H1 (cell line): ENCODE measurements at regions not wholly inside any gene's neighbourhood (a gene's known extent, or its start where the extent isn't known, plus 50 kb on each side); places are given as distances from the start of the nearest gene placed in this dataset.

ENCODE experiments used
- CTCF ChIA-PET: fragments of 300-600 bp; sonication (Branson Sonifier 250); formaldehyde crosslinking; loops from one replicate; lab custom pipeline; 2021; ENCODE audit not compliant: partially characterized antibody; lab: Charles Lee
- POLR2A ChIA-PET: fragments of 300-600 bp; sonication (Branson Sonifier 250); formaldehyde crosslinking; loops from one replicate; lab custom pipeline; 2021; ENCODE audit warnings: inconsistent platforms; ENCODE audit not compliant: partially characterized antibody; lab: Charles Lee
- DNase-seq, 2 experiments: peaks; one replicate each; pipeline versions ENCODE4 v3.0.0 to v3.0.0-alpha.2; 2010 to 2022; ENCODE audit warnings: low spot score in 2 of 2, low read depth in 1 of 2, mixed read lengths in 1 of 2
- FAIRE-seq: peaks from 2 replicates; lab custom pipeline; 2011; peaks lifted over from hg19 to GRCh38; lab: Jason Lieb, UNC
- H2AFZ ChIP-seq: 2 replicates; pipeline ENCODE4 v1.8.1; 2012; ENCODE audit warnings: low read length, inconsistent platforms
- H2AK5ac ChIP-seq: 2 replicates; pipeline ENCODE4 v1.6.1; 2013; ENCODE audit warnings: low read depth, low read length
- H2BK120ac ChIP-seq: replicated peaks from 2 replicates; pipeline ENCODE3; 2013; ENCODE audit warnings: low read depth, low read length, inconsistent platforms
- H2BK12ac ChIP-seq: 2 replicates; pipeline ENCODE4 v1.6.1; 2013; ENCODE audit warnings: low read depth, low read length
- H2BK15ac ChIP-seq: 2 replicates; pipeline ENCODE4 v1.6.1; 2013; ENCODE audit warnings: low read length
- H2BK20ac ChIP-seq: 2 replicates; pipeline ENCODE4 v1.6.1; 2013; ENCODE audit warnings: low read length
- H2BK5ac ChIP-seq: 2 replicates; pipeline ENCODE4 v1.6.1; 2013; ENCODE audit warnings: low read depth, low read length
- H3K14ac ChIP-seq: 2 replicates; pipeline ENCODE4 v1.6.1; 2013; ENCODE audit warnings: inconsistent platforms; ENCODE audit not compliant: insufficient read length
- H3K18ac ChIP-seq: 2 replicates; pipeline ENCODE4 v1.6.1; 2013; ENCODE audit warnings: low read length; ENCODE audit errors: extremely low read depth
- H3K23ac ChIP-seq: 2 replicates; pipeline ENCODE4 v1.6.1; 2013; ENCODE audit warnings: inconsistent platforms; ENCODE audit not compliant: insufficient read length
- H3K23me2 ChIP-seq: 2 replicates; pipeline ENCODE4 v1.6.1; 2013; ENCODE audit warnings: low read depth, low read length
- H3K27ac ChIP-seq: 2 replicates; pipeline ENCODE4 v1.6.1; 2011; ENCODE audit warnings: low read depth, low read length, inconsistent platforms
- H3K27me3 ChIP-seq, 4 experiments: replicated peaks in 1 of 4; 1 replicate in 1 of 4; 2 replicates in 3 of 4; pipeline versions ENCODE4 v1.6.1 to v1.8.1; 2011 to 2013; ENCODE audit warnings: low read length in 3 of 4, mild to moderate bottlenecking in 3 of 4, inconsistent platforms in 2 of 4, mixed read lengths in 2 of 4, moderate library complexity in 1 of 4; ENCODE audit not compliant: control insufficient read depth in 3 of 4, insufficient read depth in 3 of 4; ENCODE audit errors: extremely low read depth in 1 of 4
- H3K36me3 ChIP-seq, 4 experiments: 2 replicates each; pipeline versions ENCODE4 v1.6.1 to v1.8.1; 2011 to 2013; ENCODE audit warnings: mild to moderate bottlenecking in 4 of 4, low read length in 3 of 4, moderate library complexity in 2 of 4, control low read depth in 1 of 4, inconsistent platforms in 1 of 4; ENCODE audit not compliant: insufficient read depth in 4 of 4, control insufficient read depth in 2 of 4
- H3K4ac ChIP-seq: replicated peaks from 2 replicates; pipeline ENCODE3; 2013; ENCODE audit warnings: low read length, low read depth, mixed read lengths, inconsistent platforms; ENCODE audit not compliant: insufficient read length
- H3K4me1 ChIP-seq, 4 experiments: replicated peaks in 1 of 4; 1 replicate in 1 of 4; 2 replicates in 3 of 4; pipeline versions ENCODE4 v1.6.1 to v1.8.1; 2011 to 2013; ENCODE audit warnings: low read length in 3 of 4, inconsistent platforms in 2 of 4, mixed read lengths in 1 of 4; ENCODE audit not compliant: insufficient read depth in 4 of 4, control insufficient read depth in 3 of 4
- H3K4me2 ChIP-seq, 2 experiments: 2 replicates each; pipeline versions ENCODE4 v1.6.1 to v1.8.1; 2011 to 2013; ENCODE audit warnings: low read depth in 2 of 2, low read length in 2 of 2, control low read depth in 1 of 2, inconsistent platforms in 1 of 2, mild to moderate bottlenecking in 1 of 2; ENCODE audit not compliant: insufficient read depth in 1 of 2
- H3K4me3 ChIP-seq, 4 experiments: fragments of 200-600, 300-600 bp in 1 of 4; sonication (generic), shearing (Covaris generic), sonication (Bioruptor Twin) in 1 of 4; 2 replicates each; pipeline versions ENCODE4 v1.5.1 to v1.8.1; 2011 to 2016; ENCODE audit warnings: low read length in 4 of 4, low read depth in 3 of 4, control low read depth in 2 of 4, inconsistent platforms in 2 of 4, mild to moderate bottlenecking in 2 of 4, mixed read lengths in 1 of 4, moderate library complexity in 1 of 4; ENCODE audit not compliant: insufficient read depth in 2 of 4; ENCODE audit errors: extremely low read depth in 1 of 4
- H3K56ac ChIP-seq: replicated peaks from 2 replicates; pipeline ENCODE3; 2013; ENCODE audit warnings: low read depth, mild to moderate bottlenecking, mixed read lengths, low read length, inconsistent platforms; ENCODE audit not compliant: insufficient read length
- H3K79me1 ChIP-seq: 2 replicates; pipeline ENCODE4 v1.6.1; 2013; ENCODE audit warnings: low read depth, low read length, control low read depth
- H3K79me2 ChIP-seq, 2 experiments: 2 replicates each; pipeline versions ENCODE4 v1.6.1 to v1.8.1; 2012 to 2013; ENCODE audit warnings: low read length in 2 of 2, mild to moderate bottlenecking in 2 of 2, inconsistent platforms in 1 of 2; ENCODE audit not compliant: insufficient read depth in 2 of 2, control insufficient read depth in 1 of 2
- H3K9ac ChIP-seq, 4 experiments: replicated peaks in 1 of 4; 1 replicate in 1 of 4; 2 replicates in 3 of 4; pipeline versions ENCODE4 v1.6.1 to v1.8.1; 2011 to 2013; ENCODE audit warnings: low read depth in 3 of 4, low read length in 3 of 4, control low read depth in 2 of 4, mild to moderate bottlenecking in 2 of 4, moderate library complexity in 2 of 4, inconsistent platforms in 1 of 4; ENCODE audit errors: extremely low read depth in 1 of 4
- H3K9me3 ChIP-seq, 2 experiments: 2 replicates each; pipeline versions ENCODE4 v1.6.1 to v1.8.1; 2012 to 2013; ENCODE audit warnings: mild to moderate bottlenecking in 2 of 2, moderate library complexity in 2 of 2, control low read depth in 1 of 2, inconsistent platforms in 1 of 2, low read depth in 1 of 2, low read length in 1 of 2, mixed read lengths in 1 of 2; ENCODE audit not compliant: insufficient read depth in 2 of 2
- H4K20me1 ChIP-seq, 2 experiments: replicated peaks in 1 of 2; 2 replicates each; pipeline versions ENCODE3 to v1.8.1; 2011 to 2013; ENCODE audit warnings: inconsistent platforms in 2 of 2, low read length in 2 of 2, mild to moderate bottlenecking in 1 of 2; ENCODE audit not compliant: insufficient read depth in 2 of 2, control insufficient read depth in 1 of 2
- H4K5ac ChIP-seq: 2 replicates; pipeline ENCODE4 v1.6.1; 2013; ENCODE audit warnings: low read length, low read depth, mixed read lengths, inconsistent platforms; ENCODE audit not compliant: insufficient read length
- H4K8ac ChIP-seq: 2 replicates; pipeline ENCODE4 v1.8.0; 2013; ENCODE audit warnings: mild to moderate bottlenecking, moderate library complexity, low read length, inconsistent platforms; ENCODE audit not compliant: insufficient read depth; ENCODE audit errors: extremely low read depth
- H4K91ac ChIP-seq: replicated peaks from 2 replicates; pipeline ENCODE3; 2013; ENCODE audit warnings: low read length, mixed read lengths, inconsistent platforms; ENCODE audit not compliant: insufficient read length
- EP300 ChIP-seq, 2 experiments: IDR thresholded peaks; 1 replicate in 1 of 2; 2 replicates in 1 of 2; pipeline ENCODE4 v1.6.1; 2011 to 2012; ENCODE audit warnings: low read depth in 2 of 2, low read length in 2 of 2, mild to moderate bottlenecking in 2 of 2, borderline replicate concordance in 1 of 2, inconsistent platforms in 1 of 2, moderate library complexity in 1 of 2
- POLR2A ChIP-seq, 2 experiments: IDR thresholded peaks; 1 replicate in 1 of 2; 2 replicates in 1 of 2; pipeline ENCODE4 v1.6.1; 2011; ENCODE audit warnings: low read depth in 2 of 2, low read length in 2 of 2, mild to moderate bottlenecking in 2 of 2; ENCODE audit errors: control extremely low read depth in 1 of 2
- RAD21 ChIP-seq, 2 experiments: IDR thresholded peaks in 1 of 2; conservative IDR thresholded peaks in 1 of 2; 2 replicates each; pipeline ENCODE4 v1.6.1; 2011; ENCODE audit warnings: low read depth in 2 of 2, low read length in 2 of 2, improper control_type of control experiment in 1 of 2, inconsistent platforms in 1 of 2, mild to moderate bottlenecking in 1 of 2, moderate library complexity in 1 of 2
- RBBP5 ChIP-seq: IDR thresholded peaks from 2 replicates; pipeline ENCODE4 v1.7.1; 2012; ENCODE audit warnings: low read depth, mild to moderate bottlenecking, inconsistent platforms, low read length, moderate library complexity, borderline replicate concordance
- WGBS, 2 experiments: shearing (Covaris generic) in 1 of 2; methylation state at CpG; one replicate each; pipeline versions ENCODE4 v1.1.6 to v1.1.7; 2013 to 2015; ENCODE audit warnings: low lambda C conversion rate in 2 of 2, mixed read lengths in 2 of 2, inconsistent platforms in 1 of 2, low coverage in 1 of 2, missing lambda C conversion rate in 1 of 2; ENCODE audit not compliant: insufficient replicate concordance in 2 of 2, insufficient coverage in 1 of 2, insufficient read length in 1 of 2; ENCODE audit errors: extremely low coverage in 1 of 2, missing lambda C conversion rate in 1 of 2; 5-methylcytosine and 5-hydroxymethylcytosine counted together
- TF ChIP-seq, protein P1 (sequence below): IDR thresholded peaks from 2 replicates; pipeline ENCODE4 v1.6.1; 2012; ENCODE audit warnings: low read length, inconsistent platforms
- TF ChIP-seq, protein P2 (sequence below): IDR thresholded peaks from 2 replicates; pipeline ENCODE4 v1.6.1; 2012; ENCODE audit warnings: inconsistent platforms

DNA sequence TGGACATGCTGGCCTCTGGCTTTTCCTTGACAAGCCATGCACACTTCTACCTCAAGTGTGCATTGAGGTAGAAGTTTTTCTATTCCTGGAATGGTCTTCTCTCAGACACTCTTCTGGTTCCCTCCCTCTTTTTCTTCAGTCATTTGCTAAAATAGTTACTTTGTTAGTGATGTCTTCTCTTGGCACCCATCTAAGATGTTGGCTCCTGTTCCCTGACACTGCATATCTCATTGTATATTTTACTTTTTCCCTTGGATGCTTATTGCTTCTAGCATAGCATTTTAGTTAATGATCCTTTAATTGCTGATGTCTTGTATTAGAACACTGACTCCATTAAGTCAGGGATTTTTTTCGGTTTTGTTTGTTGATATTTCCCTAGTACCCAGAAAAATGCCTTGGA is 758.7 kb upstream of the NRSN1 start:
- no peak for FAIRE-seq
- Histone ChIP-seq H3K9ac (no peak overlapping the region), H3K18ac (no peak overlapping the region), H3K23me2 (no peaks in the 10 kb centered on the region), H3K56ac (no peak overlapping the region), H2BK5ac (no peak overlapping the region), H3K27me3 (no peaks in the 10 kb centered on the region), H3K4me1 (no peaks in the 10 kb centered on the region), H4K20me1 (no peaks in the 10 kb centered on the region), H4K91ac (no peak overlapping the region), H3K36me3 (no peaks in the 10 kb centered on the region), H2AFZ (no peak overlapping the region), H3K27ac (no peak overlapping the region), H3K4me3 (no peak overlapping the region), H4K8ac (no peak overlapping the region), H2AK5ac (no peak overlapping the region), H3K79me2 (no peaks in the 10 kb centered on the region), H3K9me3 (peaks cover 5 to 10% of the 10 kb centered on the region in 2 experiments; a peak in 3 of 4 replicates), H3K14ac (no peak overlapping the region), H3K79me1 (no peaks in the 10 kb centered on the region), H3K23ac (no peak overlapping the region), H2BK120ac (no peak overlapping the region), H2BK20ac (no peak overlapping the region), H4K5ac (no peak overlapping the region), H2BK12ac (no peak overlapping the region), H3K4ac (no peak overlapping the region), H2BK15ac (no peak overlapping the region), H3K4me2 (no peak overlapping the region)
- ChIA-PET POLR2A (no interaction called here), CTCF (no interaction called here)
- WGBS, 2 experiments, result 80% methylated on average over 1 of the region's 1 CpG; no CpG with 5 or more reads in 1 of the 2 experiments
- no peak for DNase-seq
- TF ChIP-seq, protein P1, sequence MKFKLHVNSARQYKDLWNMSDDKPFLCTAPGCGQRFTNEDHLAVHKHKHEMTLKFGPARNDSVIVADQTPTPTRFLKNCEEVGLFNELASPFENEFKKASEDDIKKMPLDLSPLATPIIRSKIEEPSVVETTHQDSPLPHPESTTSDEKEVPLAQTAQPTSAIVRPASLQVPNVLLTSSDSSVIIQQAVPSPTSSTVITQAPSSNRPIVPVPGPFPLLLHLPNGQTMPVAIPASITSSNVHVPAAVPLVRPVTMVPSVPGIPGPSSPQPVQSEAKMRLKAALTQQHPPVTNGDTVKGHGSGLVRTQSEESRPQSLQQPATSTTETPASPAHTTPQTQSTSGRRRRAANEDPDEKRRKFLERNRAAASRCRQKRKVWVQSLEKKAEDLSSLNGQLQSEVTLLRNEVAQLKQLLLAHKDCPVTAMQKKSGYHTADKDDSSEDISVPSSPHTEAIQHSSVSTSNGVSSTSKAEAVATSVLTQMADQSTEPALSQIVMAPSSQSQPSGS, result no peak
- TF ChIP-seq RBBP5 (no peak), POLR2A (IDR thresholded peaks at IDR 0.05; ENCODE audit: control extremely low read depth in 1 of 2, low read depth in 2 of 2, low read length in 2 of 2) (no peak), RAD21 (IDR thresholded peaks at IDR 0.05 in 1 of 2, conservative IDR thresholded peaks at IDR 0.05 in 1 of 2; ENCODE audit: low read depth in 2 of 2, low read length in 2 of 2) (no peak), EP300 (IDR thresholded peaks at IDR 0.05; ENCODE audit: borderline replicate concordance in 1 of 2, low read depth in 2 of 2, low read length in 2 of 2) (no peak)
- TF ChIP-seq, protein P2, sequence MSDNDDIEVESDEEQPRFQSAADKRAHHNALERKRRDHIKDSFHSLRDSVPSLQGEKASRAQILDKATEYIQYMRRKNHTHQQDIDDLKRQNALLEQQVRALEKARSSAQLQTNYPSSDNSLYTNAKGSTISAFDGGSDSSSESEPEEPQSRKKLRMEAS, result no peak
